ENCODE measurements at regions not wholly inside any gene's neighbourhood (a gene's known extent, or its start where the extent isn't known, plus 50 kb on each side); places are given as distances from the start of the nearest gene placed in this dataset.

DNA sequence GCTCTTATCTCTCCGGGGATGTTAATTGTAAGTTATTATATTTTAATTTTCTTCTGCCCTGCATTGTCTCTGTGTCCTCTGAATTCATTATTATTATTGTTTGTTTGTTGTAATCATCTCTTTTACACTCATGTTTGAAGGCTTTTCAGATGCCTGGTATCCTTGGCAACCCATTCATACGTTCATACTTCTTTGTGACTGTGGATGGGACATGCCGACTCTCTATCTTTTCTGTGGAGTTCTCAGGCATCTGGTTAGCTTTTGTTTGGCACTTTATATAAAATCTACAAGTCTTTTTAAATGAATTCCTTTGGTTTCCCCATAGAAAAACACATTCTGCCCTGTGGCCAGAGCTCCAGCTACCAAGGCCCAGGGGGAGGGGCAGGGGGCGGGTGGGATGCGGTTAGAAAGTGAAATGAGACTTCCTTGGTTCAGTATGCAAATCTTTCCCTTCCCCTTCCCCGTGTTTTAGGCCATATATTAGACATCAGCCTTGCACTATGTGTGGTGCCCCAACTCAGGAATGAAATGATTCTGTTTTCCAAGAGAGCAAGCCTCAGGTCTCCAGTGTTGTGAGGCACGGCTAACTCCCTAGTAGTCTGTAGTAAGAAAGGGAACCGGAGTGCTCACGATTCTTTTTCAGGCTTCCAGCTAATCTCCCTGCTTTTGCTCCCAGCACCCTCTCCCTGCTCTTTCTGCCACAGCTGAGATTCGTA is 79.2 kb downstream of the SST start:
- TF ChIP-seq, protein P1, sequence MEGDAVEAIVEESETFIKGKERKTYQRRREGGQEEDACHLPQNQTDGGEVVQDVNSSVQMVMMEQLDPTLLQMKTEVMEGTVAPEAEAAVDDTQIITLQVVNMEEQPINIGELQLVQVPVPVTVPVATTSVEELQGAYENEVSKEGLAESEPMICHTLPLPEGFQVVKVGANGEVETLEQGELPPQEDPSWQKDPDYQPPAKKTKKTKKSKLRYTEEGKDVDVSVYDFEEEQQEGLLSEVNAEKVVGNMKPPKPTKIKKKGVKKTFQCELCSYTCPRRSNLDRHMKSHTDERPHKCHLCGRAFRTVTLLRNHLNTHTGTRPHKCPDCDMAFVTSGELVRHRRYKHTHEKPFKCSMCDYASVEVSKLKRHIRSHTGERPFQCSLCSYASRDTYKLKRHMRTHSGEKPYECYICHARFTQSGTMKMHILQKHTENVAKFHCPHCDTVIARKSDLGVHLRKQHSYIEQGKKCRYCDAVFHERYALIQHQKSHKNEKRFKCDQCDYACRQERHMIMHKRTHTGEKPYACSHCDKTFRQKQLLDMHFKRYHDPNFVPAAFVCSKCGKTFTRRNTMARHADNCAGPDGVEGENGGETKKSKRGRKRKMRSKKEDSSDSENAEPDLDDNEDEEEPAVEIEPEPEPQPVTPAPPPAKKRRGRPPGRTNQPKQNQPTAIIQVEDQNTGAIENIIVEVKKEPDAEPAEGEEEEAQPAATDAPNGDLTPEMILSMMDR (IDR thresholded peaks at IDR 0.05; ENCODE audit: extremely low read depth, low read depth, low read length), result no peak
- no peaks in the 10 kb centered on the region for H3K36me3 ChIP-seq (ENCODE audit: insufficient read depth, low read length)
- H3K4me2 ChIP-seq (ENCODE audit: insufficient read depth, low read length), result no peak overlapping the region
- H3K4me3 ChIP-seq (ENCODE audit: insufficient read depth, low read length), result no peak overlapping the region
- H2AFZ ChIP-seq (ENCODE audit: low read length), result no peak overlapping the region
- H3K9me3 ChIP-seq (ENCODE audit: low read depth, low read length), result no peaks in the 10 kb centered on the region
- H3K79me2 ChIP-seq (ENCODE audit: insufficient read depth, low read length), result no peaks in the 10 kb centered on the region
- H4K20me1 ChIP-seq (ENCODE audit: insufficient read depth, low read length), result no peaks in the 10 kb centered on the region
- H3K4me1 ChIP-seq (ENCODE audit: insufficient read depth, low read length), result no peaks in the 10 kb centered on the region
- DNase-seq (ENCODE audit: insufficient read length, low spot score, missing footprints), result no peak
- no peaks in the 10 kb centered on the region for H3K27me3 ChIP-seq (ENCODE audit: insufficient read depth, low read length)
- H3K27ac ChIP-seq (ENCODE audit: low read depth, low read length), result no peak overlapping the region

DNA sequence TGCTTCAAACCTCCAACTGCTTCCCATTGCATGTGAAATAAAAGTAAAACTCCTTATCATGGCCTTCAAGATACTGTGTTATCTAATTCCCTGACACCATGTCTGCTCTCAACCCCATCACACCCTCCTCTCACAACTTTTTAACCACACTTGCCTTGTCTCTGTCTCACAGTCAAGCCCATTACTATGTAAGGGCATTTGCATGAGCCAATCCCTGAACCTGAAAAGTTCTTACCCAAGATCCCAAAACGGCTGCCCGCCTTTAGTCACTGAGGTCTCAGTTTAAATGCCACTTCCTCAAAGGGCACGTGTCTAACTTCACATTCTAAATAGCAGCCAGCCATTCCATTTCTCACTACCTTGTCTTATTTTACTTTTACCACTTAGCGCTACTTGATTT is 83.1 kb downstream of the SST start:
- no peak for DNase-seq (ENCODE audit: insufficient read length, low spot score, missing footprints)
- no peak overlapping the region for H3K4me2 ChIP-seq (ENCODE audit: insufficient read depth, low read length)
- TF ChIP-seq, protein P1 (IDR thresholded peaks at IDR 0.05; ENCODE audit: extremely low read depth, low read depth, low read length), result no peak
- H4K20me1 ChIP-seq (ENCODE audit: insufficient read depth, low read length), result no peaks in the 10 kb centered on the region
- H3K4me3 ChIP-seq (ENCODE audit: insufficient read depth, low read length), result no peak overlapping the region
- no peaks in the 10 kb centered on the region for H3K9me3 ChIP-seq (ENCODE audit: low read depth, low read length)
- H3K79me2 ChIP-seq (ENCODE audit: insufficient read depth, low read length), result no peaks in the 10 kb centered on the region
- no peak overlapping the region for H3K27ac ChIP-seq (ENCODE audit: low read depth, low read length)
- H3K4me1 ChIP-seq (ENCODE audit: insufficient read depth, low read length), result no peaks in the 10 kb centered on the region
- H3K36me3 ChIP-seq (ENCODE audit: insufficient read depth, low read length), result no peaks in the 10 kb centered on the region
- no peaks in the 10 kb centered on the region for H3K27me3 ChIP-seq (ENCODE audit: insufficient read depth, low read length)
- no peak overlapping the region for H2AFZ ChIP-seq (ENCODE audit: low read length)

DNA sequence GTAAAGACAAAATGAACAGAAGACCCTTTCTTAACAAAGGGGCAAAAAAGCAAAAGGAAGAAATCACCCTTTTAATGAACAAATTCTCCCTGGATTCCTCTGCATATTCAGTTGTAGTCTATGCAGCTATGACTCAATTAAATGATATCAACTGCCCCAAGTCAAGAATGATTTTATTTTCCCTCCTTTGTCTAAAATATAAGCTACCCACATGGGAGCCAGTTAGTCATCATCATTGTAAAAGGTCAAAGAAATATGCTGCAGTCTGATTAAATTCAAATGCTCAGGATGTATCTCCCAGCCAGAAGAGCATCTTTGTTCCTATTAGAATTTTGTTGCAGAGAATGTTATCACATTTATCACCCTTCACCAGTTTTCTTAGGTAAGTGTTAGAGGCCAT is 84.0 kb downstream of the SST start:
- TF ChIP-seq, protein P1 (IDR thresholded peaks at IDR 0.05; ENCODE audit: extremely low read depth, low read depth, low read length), result no peak
- no peaks in the 10 kb centered on the region for H3K4me1 ChIP-seq (ENCODE audit: insufficient read depth, low read length)
- H3K27ac ChIP-seq (ENCODE audit: low read depth, low read length), result no peak overlapping the region
- H3K4me2 ChIP-seq (ENCODE audit: insufficient read depth, low read length), result no peak overlapping the region
- H4K20me1 ChIP-seq (ENCODE audit: insufficient read depth, low read length), result no peaks in the 10 kb centered on the region
- no peaks in the 10 kb centered on the region for H3K27me3 ChIP-seq (ENCODE audit: insufficient read depth, low read length)
- no peak for DNase-seq (ENCODE audit: insufficient read length, low spot score, missing footprints)
- no peak overlapping the region for H3K4me3 ChIP-seq (ENCODE audit: insufficient read depth, low read length)
- no peaks in the 10 kb centered on the region for H3K9me3 ChIP-seq (ENCODE audit: low read depth, low read length)
- H3K79me2 ChIP-seq (ENCODE audit: insufficient read depth, low read length), result no peaks in the 10 kb centered on the region
- H3K36me3 ChIP-seq (ENCODE audit: insufficient read depth, low read length), result no peaks in the 10 kb centered on the region
- H2AFZ ChIP-seq (ENCODE audit: low read length), result no peak overlapping the region

DNA sequence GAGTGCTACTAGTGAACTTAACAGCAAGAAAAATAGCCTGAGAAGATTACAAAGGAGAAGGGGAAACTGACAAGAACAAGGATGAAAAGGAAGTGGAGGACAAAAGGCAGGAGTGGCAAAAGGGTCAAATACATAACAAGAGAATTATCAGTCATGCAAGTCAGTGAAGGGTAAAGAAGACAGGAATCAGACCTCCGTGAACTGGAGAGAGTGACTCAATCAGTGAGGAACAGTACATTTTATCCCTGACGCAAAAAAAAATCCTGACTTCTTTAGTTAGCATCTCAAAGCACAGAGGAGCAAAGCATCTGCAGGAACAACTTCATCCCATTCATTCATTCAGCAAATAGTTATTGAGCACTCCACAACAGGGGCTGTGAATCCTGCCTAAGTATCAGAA is 97.8 kb downstream of the SST start:
- DNase-seq (ENCODE audit: insufficient read length, low spot score, missing footprints), result no peak
- TF ChIP-seq, protein P1 (IDR thresholded peaks at IDR 0.05; ENCODE audit: extremely low read depth, low read depth, low read length), result no peak
- H3K79me2 ChIP-seq (ENCODE audit: insufficient read depth, low read length), result no peaks in the 10 kb centered on the region
- H3K4me3 ChIP-seq (ENCODE audit: insufficient read depth, low read length), result no peak overlapping the region
- no peaks in the 10 kb centered on the region for H3K9me3 ChIP-seq (ENCODE audit: low read depth, low read length)
- no peak overlapping the region for H3K4me2 ChIP-seq (ENCODE audit: insufficient read depth, low read length)
- H2AFZ ChIP-seq (ENCODE audit: low read length), result no peak overlapping the region
- H3K36me3 ChIP-seq (ENCODE audit: insufficient read depth, low read length), result no peaks in the 10 kb centered on the region
- no peaks in the 10 kb centered on the region for H3K27me3 ChIP-seq (ENCODE audit: insufficient read depth, low read length)
- H4K20me1 ChIP-seq (ENCODE audit: insufficient read depth, low read length), result no peaks in the 10 kb centered on the region
- no peak overlapping the region for H3K27ac ChIP-seq (ENCODE audit: low read depth, low read length)
- peaks cover 15% of the 10 kb centered on the region for H3K4me1 ChIP-seq (ENCODE audit: insufficient read depth, low read length)

All from osteoblast (primary cell).